ENCODE measurements at regions not wholly inside any gene's neighbourhood (a gene's known extent, or its start where the extent isn't known, plus 50 kb on each side); places are given as distances from the start of the nearest gene placed in this dataset.
"Not testable (repeated sequence)": the region's sequence is repeated elsewhere in the genome, so short reads cannot be mapped to it uniquely, and the experiment has no call there.

DNA sequence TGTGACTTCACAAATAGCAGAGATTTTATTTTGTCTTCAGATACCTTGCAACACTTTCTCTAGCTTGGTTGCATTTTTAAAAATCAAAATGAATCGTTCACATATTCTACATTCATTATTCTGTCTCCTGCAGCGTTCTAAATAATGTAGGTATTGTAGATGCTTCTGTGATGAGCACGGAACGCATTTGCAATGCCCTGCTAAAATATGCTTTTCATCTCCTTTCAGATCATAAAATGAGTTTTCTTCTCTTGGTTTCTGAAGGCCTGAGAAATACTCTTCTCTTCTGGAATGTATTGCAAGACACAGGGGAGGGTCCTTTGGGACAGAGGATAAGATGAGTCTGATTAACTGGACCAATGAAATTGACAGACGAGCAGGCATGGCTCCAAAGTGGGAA lies 390.7 kb downstream of the PREX1 start:
- Histone ChIP-seq H3K4me3 (ENCODE audit: low read depth, low read length, poor library complexity, severe bottlenecking) (no peak overlapping the region), H3K27ac (ENCODE audit: low read depth, low read length, poor library complexity, severe bottlenecking) (no peak overlapping the region), H3K4me1 (ENCODE audit: insufficient read depth, low read length, poor library complexity, severe bottlenecking) (peaks cover under 1% of the 10 kb centered on the region), H3K27me3 (replicated peaks; ENCODE audit: insufficient read depth, low read depth, low read length, poor library complexity) (peaks cover 6% of the 10 kb centered on the region), H3K36me3 (ENCODE audit: insufficient read depth, low read length, poor library complexity, severe bottlenecking) (no peaks in the 10 kb centered on the region), H3K9me3 (ENCODE audit: low read depth, low read length, poor library complexity, severe bottlenecking) (no peaks in the 10 kb centered on the region)
- TF ChIP-seq, protein P1, sequence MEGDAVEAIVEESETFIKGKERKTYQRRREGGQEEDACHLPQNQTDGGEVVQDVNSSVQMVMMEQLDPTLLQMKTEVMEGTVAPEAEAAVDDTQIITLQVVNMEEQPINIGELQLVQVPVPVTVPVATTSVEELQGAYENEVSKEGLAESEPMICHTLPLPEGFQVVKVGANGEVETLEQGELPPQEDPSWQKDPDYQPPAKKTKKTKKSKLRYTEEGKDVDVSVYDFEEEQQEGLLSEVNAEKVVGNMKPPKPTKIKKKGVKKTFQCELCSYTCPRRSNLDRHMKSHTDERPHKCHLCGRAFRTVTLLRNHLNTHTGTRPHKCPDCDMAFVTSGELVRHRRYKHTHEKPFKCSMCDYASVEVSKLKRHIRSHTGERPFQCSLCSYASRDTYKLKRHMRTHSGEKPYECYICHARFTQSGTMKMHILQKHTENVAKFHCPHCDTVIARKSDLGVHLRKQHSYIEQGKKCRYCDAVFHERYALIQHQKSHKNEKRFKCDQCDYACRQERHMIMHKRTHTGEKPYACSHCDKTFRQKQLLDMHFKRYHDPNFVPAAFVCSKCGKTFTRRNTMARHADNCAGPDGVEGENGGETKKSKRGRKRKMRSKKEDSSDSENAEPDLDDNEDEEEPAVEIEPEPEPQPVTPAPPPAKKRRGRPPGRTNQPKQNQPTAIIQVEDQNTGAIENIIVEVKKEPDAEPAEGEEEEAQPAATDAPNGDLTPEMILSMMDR (conservative IDR thresholded peaks at IDR 0.05; ENCODE audit: low read depth, low read length): no peak
- no peak for TF ChIP-seq EZH2 (IDR thresholded peaks at IDR 0.05; ENCODE audit: borderline replicate concordance, low read depth, low read length, poor library complexity, severe bottlenecking)
- ChIA-PET POLR2A (ENCODE audit: low non-redundant PET) (no interaction called here), CTCF (no interaction called here)
- no TSS peak for BruUV-seq (replicated peaks)
- DNase-seq (ENCODE audit: low spot score): no peak
- intact Hi-C loops (cut with micrococcal nuclease; ENCODE audit: unreplicated experiment): no loop called here

DNA sequence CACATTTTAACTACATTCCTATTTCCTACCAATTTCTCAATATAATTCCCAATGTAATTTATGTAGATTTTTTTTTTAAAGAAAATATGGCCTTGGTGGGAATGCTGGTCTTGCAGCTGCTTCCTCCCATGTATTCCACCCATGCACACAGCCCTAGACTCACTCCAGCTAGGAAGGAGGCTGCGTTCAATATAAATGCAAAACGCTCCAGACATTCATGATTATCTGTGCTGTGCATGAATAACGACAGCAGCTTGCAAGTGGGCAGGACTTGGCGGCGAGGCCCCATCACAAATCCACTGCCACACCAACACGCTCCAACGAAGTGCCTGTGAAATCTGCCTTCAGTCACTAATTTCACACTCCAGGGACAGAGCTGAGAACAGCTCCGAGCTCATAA lies 391.2 kb downstream of the PREX1 start:
- H3K4me3 ChIP-seq (ENCODE audit: low read depth, low read length, poor library complexity, severe bottlenecking); H3K9me3 ChIP-seq (ENCODE audit: low read depth, low read length, poor library complexity, severe bottlenecking); intact Hi-C loops (cut with micrococcal nuclease; ENCODE audit: unreplicated experiment); H3K4me1 ChIP-seq (ENCODE audit: insufficient read depth, low read length, poor library complexity, severe bottlenecking); H3K27ac ChIP-seq (ENCODE audit: low read depth, low read length, poor library complexity, severe bottlenecking); POLR2A ChIA-PET (ENCODE audit: low non-redundant PET); BruUV-seq (replicated peaks); H3K36me3 ChIP-seq (ENCODE audit: insufficient read depth, low read length, poor library complexity, severe bottlenecking); DNase-seq (ENCODE audit: low spot score); CTCF ChIA-PET; H3K27me3 ChIP-seq (replicated peaks; ENCODE audit: insufficient read depth, low read depth, low read length, poor library complexity): not testable (repeated sequence)

- POLR2A ChIA-PET (ENCODE audit: low non-redundant PET): no interaction called here
Observed at GRCh38 chr20:48433178-48433577, 394.6 kb downstream of the PREX1 start.

DNA sequence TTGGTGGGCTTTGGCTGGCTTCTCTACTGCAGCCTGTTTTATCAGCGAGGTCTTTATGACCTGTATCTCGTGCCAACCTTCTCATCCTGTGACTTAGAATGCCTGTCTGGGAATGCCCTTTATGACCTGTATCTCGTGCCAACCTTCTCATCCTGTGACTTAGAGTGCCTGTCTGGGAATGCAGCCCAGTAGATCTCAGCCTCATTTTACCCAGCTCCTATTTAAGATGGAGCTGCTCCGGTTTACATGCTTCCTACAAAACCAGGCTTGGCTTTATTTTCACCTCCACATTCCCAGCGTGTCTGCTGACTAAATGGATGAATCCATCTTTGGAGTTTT lies 395.3 kb downstream of the PREX1 start:
- Histone ChIP-seq H3K27ac (ENCODE audit: low read depth, low read length, poor library complexity, severe bottlenecking) (no peak overlapping the region), H3K36me3 (ENCODE audit: insufficient read depth, low read length, poor library complexity, severe bottlenecking) (no peaks in the 10 kb centered on the region), H3K4me3 (ENCODE audit: low read depth, low read length, poor library complexity, severe bottlenecking) (no peak overlapping the region), H3K4me1 (ENCODE audit: insufficient read depth, low read length, poor library complexity, severe bottlenecking) (peaks cover 4% of the 10 kb centered on the region), H3K9me3 (ENCODE audit: low read depth, low read length, poor library complexity, severe bottlenecking) (no peaks in the 10 kb centered on the region), H3K27me3 (replicated peaks; ENCODE audit: insufficient read depth, low read depth, low read length, poor library complexity) (no peaks in the 10 kb centered on the region)
- ChIA-PET CTCF (no interaction called here), POLR2A (ENCODE audit: low non-redundant PET) (no interaction called here)
- no TSS peak for BruUV-seq (replicated peaks)
- TF ChIP-seq EZH2 (IDR thresholded peaks at IDR 0.05; ENCODE audit: borderline replicate concordance, low read depth, low read length, poor library complexity, severe bottlenecking): no peak
- TF ChIP-seq, protein P1 (conservative IDR thresholded peaks at IDR 0.05; ENCODE audit: low read depth, low read length): no peak
- intact Hi-C loops (cut with micrococcal nuclease; ENCODE audit: unreplicated experiment): no loop called here
- no peak for DNase-seq (ENCODE audit: low spot score)

More at GRCh38 chr20:48433178-48433577, 394.6 kb downstream of the PREX1 start:
- CTCF ChIA-PET: no interaction called here
- H3K9me3 ChIP-seq (ENCODE audit: low read depth, low read length, poor library complexity, severe bottlenecking): no peaks in the 10 kb centered on the region
- no peaks in the 10 kb centered on the region for H3K36me3 ChIP-seq (ENCODE audit: insufficient read depth, low read length, poor library complexity, severe bottlenecking)
- H3K4me3 ChIP-seq (ENCODE audit: low read depth, low read length, poor library complexity, severe bottlenecking): no peak overlapping the region
- intact Hi-C loops (cut with micrococcal nuclease; ENCODE audit: unreplicated experiment): no loop called here
- no peak for DNase-seq (ENCODE audit: low spot score)
- BruUV-seq (replicated peaks): no TSS peak
- TF ChIP-seq, protein P1 (conservative IDR thresholded peaks at IDR 0.05; ENCODE audit: low read depth, low read length): no peak
- no peak for TF ChIP-seq EZH2 (IDR thresholded peaks at IDR 0.05; ENCODE audit: borderline replicate concordance, low read depth, low read length, poor library complexity, severe bottlenecking)
- no peaks in the 10 kb centered on the region for H3K27me3 ChIP-seq (replicated peaks; ENCODE audit: insufficient read depth, low read depth, low read length, poor library complexity)
- H3K27ac ChIP-seq (ENCODE audit: low read depth, low read length, poor library complexity, severe bottlenecking): no peak overlapping the region
- H3K4me1 ChIP-seq (ENCODE audit: insufficient read depth, low read length, poor library complexity, severe bottlenecking): peaks cover 4% of the 10 kb centered on the region

Measured in A673 (cell line).